Mammary epithelial cell (primary cell): ENCODE measurements at regions not wholly inside any gene's neighbourhood (a gene's known extent, or its start where the extent isn't known, plus 50 kb on each side); places are given as distances from the start of the nearest gene placed in this dataset.

Experiments
- EZH2 ChIP-seq: IDR thresholded peaks from 2 replicates; pipeline ENCODE4 v1.6.1; 2012; ENCODE audit warnings: low read length, inconsistent platforms, borderline replicate concordance
- TF ChIP-seq, protein P1 (sequence below), 2 donors: IDR thresholded peaks in 1 of 2; conservative IDR thresholded peaks in 1 of 2; 2 replicates each; pipeline ENCODE4 v1.5.1; 2011 to 2012; ENCODE audit warnings: inconsistent platforms in 2 of 2, low read length in 2 of 2, mild to moderate bottlenecking in 2 of 2, control low read depth in 1 of 2, low read depth in 1 of 2; ENCODE audit not compliant: insufficient read depth in 1 of 2; ENCODE audit errors: extremely low read depth in 1 of 2

DNA sequence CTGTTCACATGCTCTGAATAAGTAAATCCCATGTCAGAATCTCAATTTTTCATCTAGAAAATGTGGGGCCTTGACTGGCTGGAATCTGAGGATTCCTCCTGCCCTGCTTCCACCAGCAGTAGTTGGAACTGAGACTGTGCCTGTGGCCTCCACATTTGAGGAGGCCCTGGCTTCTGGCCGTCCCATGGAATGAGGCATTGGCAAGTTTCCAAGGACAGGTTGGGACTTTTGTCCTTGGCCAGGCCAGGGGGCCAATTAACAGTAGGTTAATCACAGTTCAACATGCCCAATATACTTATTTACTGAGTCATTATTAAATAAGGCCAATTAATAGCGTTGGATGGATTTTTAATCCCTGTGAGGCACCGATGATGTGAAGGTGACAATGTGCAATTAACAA, 50.2 kb upstream of the GABRE start:
- TF ChIP-seq, protein P1, sequence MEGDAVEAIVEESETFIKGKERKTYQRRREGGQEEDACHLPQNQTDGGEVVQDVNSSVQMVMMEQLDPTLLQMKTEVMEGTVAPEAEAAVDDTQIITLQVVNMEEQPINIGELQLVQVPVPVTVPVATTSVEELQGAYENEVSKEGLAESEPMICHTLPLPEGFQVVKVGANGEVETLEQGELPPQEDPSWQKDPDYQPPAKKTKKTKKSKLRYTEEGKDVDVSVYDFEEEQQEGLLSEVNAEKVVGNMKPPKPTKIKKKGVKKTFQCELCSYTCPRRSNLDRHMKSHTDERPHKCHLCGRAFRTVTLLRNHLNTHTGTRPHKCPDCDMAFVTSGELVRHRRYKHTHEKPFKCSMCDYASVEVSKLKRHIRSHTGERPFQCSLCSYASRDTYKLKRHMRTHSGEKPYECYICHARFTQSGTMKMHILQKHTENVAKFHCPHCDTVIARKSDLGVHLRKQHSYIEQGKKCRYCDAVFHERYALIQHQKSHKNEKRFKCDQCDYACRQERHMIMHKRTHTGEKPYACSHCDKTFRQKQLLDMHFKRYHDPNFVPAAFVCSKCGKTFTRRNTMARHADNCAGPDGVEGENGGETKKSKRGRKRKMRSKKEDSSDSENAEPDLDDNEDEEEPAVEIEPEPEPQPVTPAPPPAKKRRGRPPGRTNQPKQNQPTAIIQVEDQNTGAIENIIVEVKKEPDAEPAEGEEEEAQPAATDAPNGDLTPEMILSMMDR (conservative IDR thresholded peaks at IDR 0.05 in 1 of 2, IDR thresholded peaks at IDR 0.05 in 1 of 2; ENCODE audit: extremely low read depth in 1 of 2, insufficient read depth in 1 of 2, low read depth in 1 of 2, low read length in 2 of 2), result no peak
- TF ChIP-seq EZH2, result no peak
